ENCODE measurements at regions not wholly inside any gene's neighbourhood (a gene's known extent, or its start where the extent isn't known, plus 50 kb on each side); places are given as distances from the start of the nearest gene placed in this dataset.

- H4K20me1 ChIP-seq (ENCODE audit: control insufficient read depth, extremely low read depth, insufficient read depth, low read length), result no peaks in the 10 kb centered on the region
- H3K4me1 ChIP-seq (ENCODE audit: control insufficient read depth, extremely low read depth, insufficient read depth, low read length), result no peaks in the 10 kb centered on the region
- H3K27me3 ChIP-seq (ENCODE audit: control insufficient read depth, insufficient read depth, low read length), result no peaks in the 10 kb centered on the region
- no peak overlapping the region for H3K9ac ChIP-seq (ENCODE audit: insufficient read depth, low read length)
- TF ChIP-seq EZH2 (IDR thresholded peaks at IDR 0.05; ENCODE audit: low read length, missing control alignments) (no peak), CTCF (conservative IDR thresholded peaks at IDR 0.05 in 1 of 2, IDR thresholded peaks at IDR 0.05 in 1 of 2; ENCODE audit: low read depth in 1 of 2, low read length in 2 of 2) (no peak)
- H3K27ac ChIP-seq (ENCODE audit: insufficient read depth, low read length), result no peak overlapping the region
- H3K4me2 ChIP-seq (ENCODE audit: extremely low read depth, insufficient read depth, low read length), result no peak overlapping the region
- no peak overlapping the region for H2AFZ ChIP-seq (ENCODE audit: low read length)
- no peaks in the 10 kb centered on the region for H3K79me2 ChIP-seq (ENCODE audit: control insufficient read depth, insufficient read depth, low read length)
- no peaks in the 10 kb centered on the region for H3K9me3 ChIP-seq (ENCODE audit: control insufficient read depth, insufficient read depth, low read depth, low read length)
- no peak for DNase-seq (ENCODE audit: low read depth in 2 of 2)
- no peak overlapping the region for H3K4me3 ChIP-seq (replicated peaks in 1 of 4; ENCODE audit: control extremely low read depth in 1 of 4, insufficient read depth in 1 of 4, low read depth in 3 of 4, low read length in 4 of 4)
- H3K36me3 ChIP-seq (ENCODE audit: control insufficient read depth, insufficient read depth, low read length), result no peaks in the 10 kb centered on the region
Observed at GRCh38 chr4:28421221-28421620, 1560.6 kb downstream of the STIM2 start.

- no peaks in the 10 kb centered on the region for H3K9me3 ChIP-seq (ENCODE audit: control insufficient read depth, insufficient read depth, low read depth, low read length)
- no peaks in the 10 kb centered on the region for H3K36me3 ChIP-seq (ENCODE audit: control insufficient read depth, insufficient read depth, low read length)
- DNase-seq (ENCODE audit: low read depth in 2 of 2), result no peak
Observed at GRCh38 chr4:28426251-28426650, 1565.6 kb downstream of the STIM2 start.

GRCh38 chr4:28427306-28428085, 1566.9 kb downstream of the STIM2 start:
- no peaks in the 10 kb centered on the region for H3K4me1 ChIP-seq (ENCODE audit: control insufficient read depth, extremely low read depth, insufficient read depth, low read length)
- no peak overlapping the region for H3K9ac ChIP-seq (ENCODE audit: insufficient read depth, low read length)
- H3K4me2 ChIP-seq (ENCODE audit: extremely low read depth, insufficient read depth, low read length), result no peak overlapping the region
- H3K9me3 ChIP-seq (ENCODE audit: control insufficient read depth, insufficient read depth, low read depth, low read length), result no peaks in the 10 kb centered on the region
- H2AFZ ChIP-seq (ENCODE audit: low read length), result no peak overlapping the region
- no peaks in the 10 kb centered on the region for H3K36me3 ChIP-seq (ENCODE audit: control insufficient read depth, insufficient read depth, low read length)
- TF ChIP-seq CTCF (conservative IDR thresholded peaks at IDR 0.05 in 1 of 2, IDR thresholded peaks at IDR 0.05 in 1 of 2; ENCODE audit: low read depth in 1 of 2, low read length in 2 of 2), result no peak
- TF ChIP-seq EZH2 (IDR thresholded peaks at IDR 0.05; ENCODE audit: low read length, missing control alignments), result no peak
- H3K27ac ChIP-seq (ENCODE audit: insufficient read depth, low read length), result no peak overlapping the region
- no peaks in the 10 kb centered on the region for H3K79me2 ChIP-seq (ENCODE audit: control insufficient read depth, insufficient read depth, low read length)
- DNase-seq (ENCODE audit: low read depth in 2 of 2), result no peak
- no peaks in the 10 kb centered on the region for H3K27me3 ChIP-seq (ENCODE audit: control insufficient read depth, insufficient read depth, low read length)
- H4K20me1 ChIP-seq (ENCODE audit: control insufficient read depth, extremely low read depth, insufficient read depth, low read length), result no peaks in the 10 kb centered on the region
- H3K4me3 ChIP-seq (replicated peaks in 1 of 4; ENCODE audit: control extremely low read depth in 1 of 4, insufficient read depth in 1 of 4, low read depth in 3 of 4, low read length in 4 of 4), result no peak overlapping the region

More at GRCh38 chr4:28426251-28426650, 1565.6 kb downstream of the STIM2 start:
- Histone ChIP-seq H3K9ac (ENCODE audit: insufficient read depth, low read length) (no peak overlapping the region), H3K4me3 (replicated peaks in 1 of 4; ENCODE audit: control extremely low read depth in 1 of 4, insufficient read depth in 1 of 4, low read depth in 3 of 4, low read length in 4 of 4) (no peak overlapping the region), H3K27me3 (ENCODE audit: control insufficient read depth, insufficient read depth, low read length) (no peaks in the 10 kb centered on the region), H3K4me2 (ENCODE audit: extremely low read depth, insufficient read depth, low read length) (no peak overlapping the region), H3K4me1 (ENCODE audit: control insufficient read depth, extremely low read depth, insufficient read depth, low read length) (no peaks in the 10 kb centered on the region), H2AFZ (ENCODE audit: low read length) (no peak overlapping the region), H3K79me2 (ENCODE audit: control insufficient read depth, insufficient read depth, low read length) (no peaks in the 10 kb centered on the region), H3K27ac (ENCODE audit: insufficient read depth, low read length) (no peak overlapping the region), H4K20me1 (ENCODE audit: control insufficient read depth, extremely low read depth, insufficient read depth, low read length) (no peaks in the 10 kb centered on the region)
- TF ChIP-seq CTCF (conservative IDR thresholded peaks at IDR 0.05 in 1 of 2, IDR thresholded peaks at IDR 0.05 in 1 of 2; ENCODE audit: low read depth in 1 of 2, low read length in 2 of 2) (no peak), EZH2 (IDR thresholded peaks at IDR 0.05; ENCODE audit: low read length, missing control alignments) (no peak)

Data from fibroblast of lung (primary cell).